ENCODE measurements at regions not wholly inside any gene's neighbourhood (a gene's known extent, or its start where the extent isn't known, plus 50 kb on each side); places are given as distances from the start of the nearest gene placed in this dataset.

DNA sequence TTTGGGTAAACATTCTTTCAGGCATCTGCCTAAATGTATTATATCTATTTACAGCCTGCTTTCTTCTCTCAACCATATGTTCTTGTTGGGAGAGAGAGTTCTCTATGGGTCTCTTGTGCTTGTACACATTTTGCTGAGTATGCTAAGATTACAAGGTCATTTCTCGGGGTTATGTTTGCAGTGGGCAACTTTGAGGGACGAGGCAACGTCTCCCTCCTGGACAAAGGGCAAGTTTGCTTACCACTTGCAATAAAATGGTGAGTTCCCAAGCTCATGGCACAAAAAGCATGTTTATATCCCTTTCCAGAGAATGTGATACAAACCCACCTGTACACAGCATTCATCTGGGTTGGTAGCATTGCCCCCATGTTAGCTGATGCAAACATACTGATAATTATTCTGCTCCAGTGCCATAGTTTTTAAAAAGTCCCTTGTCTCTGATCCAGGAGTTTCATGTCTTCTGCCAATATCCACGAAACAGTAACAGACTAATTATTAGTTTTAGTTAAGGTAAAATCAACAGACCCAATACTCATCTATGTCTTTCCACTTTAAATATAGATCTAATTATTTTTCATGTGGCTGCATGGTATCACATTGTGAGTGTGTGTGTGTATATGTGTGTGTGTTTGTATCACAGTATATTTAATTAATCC, 84.2 kb upstream of the MAPK4 start:
- H3K27ac Mint-ChIP-seq (ENCODE audit: unreplicated experiment): no peak overlapping the region
- peaks cover 86% of the 10 kb centered on the region for H3K27me3 Mint-ChIP-seq (ENCODE audit: unreplicated experiment)
- H3K36me3 Mint-ChIP-seq (ENCODE audit: insufficient read depth, unreplicated experiment): no peaks in the 10 kb centered on the region
- no peaks in the 10 kb centered on the region for H3K4me1 Mint-ChIP-seq (ENCODE audit: low read depth, unreplicated experiment)
- no peaks in the 10 kb centered on the region for H3K9me3 Mint-ChIP-seq (ENCODE audit: low read depth, unreplicated experiment)
- CTCF ChIA-PET: no interaction called here
- no TSS peak for BruUV-seq (replicated peaks)
- DNase-seq: no peak
- intact Hi-C loops (cut with micrococcal nuclease; ENCODE audit: unreplicated experiment): no loop called here
- TF ChIP-seq, protein P1, sequence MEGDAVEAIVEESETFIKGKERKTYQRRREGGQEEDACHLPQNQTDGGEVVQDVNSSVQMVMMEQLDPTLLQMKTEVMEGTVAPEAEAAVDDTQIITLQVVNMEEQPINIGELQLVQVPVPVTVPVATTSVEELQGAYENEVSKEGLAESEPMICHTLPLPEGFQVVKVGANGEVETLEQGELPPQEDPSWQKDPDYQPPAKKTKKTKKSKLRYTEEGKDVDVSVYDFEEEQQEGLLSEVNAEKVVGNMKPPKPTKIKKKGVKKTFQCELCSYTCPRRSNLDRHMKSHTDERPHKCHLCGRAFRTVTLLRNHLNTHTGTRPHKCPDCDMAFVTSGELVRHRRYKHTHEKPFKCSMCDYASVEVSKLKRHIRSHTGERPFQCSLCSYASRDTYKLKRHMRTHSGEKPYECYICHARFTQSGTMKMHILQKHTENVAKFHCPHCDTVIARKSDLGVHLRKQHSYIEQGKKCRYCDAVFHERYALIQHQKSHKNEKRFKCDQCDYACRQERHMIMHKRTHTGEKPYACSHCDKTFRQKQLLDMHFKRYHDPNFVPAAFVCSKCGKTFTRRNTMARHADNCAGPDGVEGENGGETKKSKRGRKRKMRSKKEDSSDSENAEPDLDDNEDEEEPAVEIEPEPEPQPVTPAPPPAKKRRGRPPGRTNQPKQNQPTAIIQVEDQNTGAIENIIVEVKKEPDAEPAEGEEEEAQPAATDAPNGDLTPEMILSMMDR (IDR thresholded peaks at IDR 0.05; ENCODE audit: unreplicated experiment): no peak
- H3K4me3 Mint-ChIP-seq (ENCODE audit: low read depth, unreplicated experiment): no peak overlapping the region

DNA sequence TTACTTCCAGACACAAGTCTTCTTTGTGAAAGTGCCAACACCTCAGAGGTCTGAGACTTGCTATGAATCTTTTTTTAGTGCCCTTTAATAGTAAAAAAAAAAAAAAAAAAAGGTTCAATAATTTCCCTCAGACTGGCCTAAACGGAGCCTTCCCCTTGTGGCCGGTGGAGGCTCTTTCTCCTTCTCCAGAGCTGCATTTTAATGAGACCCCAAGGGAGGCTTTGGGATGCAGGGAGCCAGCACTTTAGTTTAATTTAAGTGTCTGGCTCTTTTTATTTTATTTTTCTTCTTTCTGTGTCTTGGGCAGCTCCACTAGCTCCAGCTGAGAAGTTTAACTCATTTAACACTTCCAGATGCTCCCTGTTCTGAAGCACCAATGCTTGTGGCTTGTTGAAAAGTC, 67.8 kb upstream of the MAPK4 start:
- no peaks in the 10 kb centered on the region for H3K36me3 Mint-ChIP-seq (ENCODE audit: insufficient read depth, unreplicated experiment)
- no peak overlapping the region for H3K4me3 Mint-ChIP-seq (ENCODE audit: low read depth, unreplicated experiment)
- H3K27me3 Mint-ChIP-seq (ENCODE audit: unreplicated experiment): peaks cover 94% of the 10 kb centered on the region
- no peak for DNase-seq
- no peak overlapping the region for H3K27ac Mint-ChIP-seq (ENCODE audit: unreplicated experiment)
- no TSS peak for BruUV-seq (replicated peaks)
- no peaks in the 10 kb centered on the region for H3K4me1 Mint-ChIP-seq (ENCODE audit: low read depth, unreplicated experiment)
- intact Hi-C loops (cut with micrococcal nuclease; ENCODE audit: unreplicated experiment): no loop called here
- CTCF ChIA-PET: no interaction called here
- TF ChIP-seq, protein P1 (IDR thresholded peaks at IDR 0.05; ENCODE audit: unreplicated experiment): no peak
- no peaks in the 10 kb centered on the region for H3K9me3 Mint-ChIP-seq (ENCODE audit: low read depth, unreplicated experiment)

- TF ChIP-seq, protein P1 (IDR thresholded peaks at IDR 0.05; ENCODE audit: unreplicated experiment): no peak
- no peak overlapping the region for H3K27ac Mint-ChIP-seq (ENCODE audit: unreplicated experiment)
- intact Hi-C loops (cut with micrococcal nuclease; ENCODE audit: unreplicated experiment): no loop called here
- H3K9me3 Mint-ChIP-seq (ENCODE audit: low read depth, unreplicated experiment): no peaks in the 10 kb centered on the region
- CTCF ChIA-PET: no interaction called here
- BruUV-seq (replicated peaks): no TSS peak
- H3K4me3 Mint-ChIP-seq (ENCODE audit: low read depth, unreplicated experiment): no peak overlapping the region
- H3K36me3 Mint-ChIP-seq (ENCODE audit: insufficient read depth, unreplicated experiment): no peaks in the 10 kb centered on the region
- peaks cover 94% of the 10 kb centered on the region for H3K27me3 Mint-ChIP-seq (ENCODE audit: unreplicated experiment)
- no peak for DNase-seq
- H3K4me1 Mint-ChIP-seq (ENCODE audit: low read depth, unreplicated experiment): no peaks in the 10 kb centered on the region
Observed at GRCh38 chr18:50494569-50494968, 65.3 kb upstream of the MAPK4 start.

DNA sequence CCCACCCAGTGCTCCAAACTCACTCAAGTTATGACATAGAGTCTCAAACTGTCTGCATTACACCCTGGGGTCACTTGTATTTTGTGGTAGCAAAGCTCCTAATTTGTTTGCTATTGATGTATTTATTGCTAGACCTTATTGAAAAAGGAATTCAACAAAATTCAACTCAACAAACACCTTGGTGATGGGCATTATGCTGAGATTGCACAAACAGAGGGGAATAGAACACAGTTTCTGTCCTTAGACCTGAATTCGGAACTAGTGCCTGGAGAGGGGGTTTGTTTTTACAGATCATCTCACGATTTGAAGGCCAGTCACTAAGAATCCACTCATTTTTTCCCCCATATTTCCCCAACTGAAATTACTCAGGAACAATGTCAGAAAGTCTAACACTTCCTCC, 53.5 kb upstream of the MAPK4 start:
- H3K4me1 Mint-ChIP-seq (ENCODE audit: low read depth, unreplicated experiment): no peaks in the 10 kb centered on the region
- H3K9me3 Mint-ChIP-seq (ENCODE audit: low read depth, unreplicated experiment): no peaks in the 10 kb centered on the region
- no peak overlapping the region for H3K4me3 Mint-ChIP-seq (ENCODE audit: low read depth, unreplicated experiment)
- CTCF ChIA-PET: no interaction called here
- no peaks in the 10 kb centered on the region for H3K36me3 Mint-ChIP-seq (ENCODE audit: insufficient read depth, unreplicated experiment)
- intact Hi-C loops (cut with micrococcal nuclease; ENCODE audit: unreplicated experiment): loop anchor here (2.0 to 5.0 kb wide), 2 partner anchors 136 to 278 kb away; no protein-coding TSS in a partner anchor
- no peak overlapping the region for H3K27ac Mint-ChIP-seq (ENCODE audit: unreplicated experiment)
- no peak for DNase-seq
- peaks cover 87% of the 10 kb centered on the region for H3K27me3 Mint-ChIP-seq (ENCODE audit: unreplicated experiment)
- no TSS peak for BruUV-seq (replicated peaks)
- TF ChIP-seq, protein P1 (IDR thresholded peaks at IDR 0.05; ENCODE audit: unreplicated experiment): no peak

Data from Calu3 (cell line).